ENCODE measurements at regions not wholly inside any gene's neighbourhood (a gene's known extent, or its start where the extent isn't known, plus 50 kb on each side); places are given as distances from the start of the nearest gene placed in this dataset.

GRCh38 chr2:125656190-125656589 is 999.8 kb upstream of the GYPC start:
- TF ChIP-seq CTCF (conservative IDR thresholded peaks at IDR 0.05 in 1 of 2, IDR thresholded peaks at IDR 0.05 in 1 of 2; ENCODE audit: extremely low read depth in 1 of 2, insufficient read depth in 1 of 2, low read depth in 1 of 2, low read length in 2 of 2), result no peak
- no peak for TF ChIP-seq EZH2 (IDR thresholded peaks at IDR 0.05; ENCODE audit: borderline replicate concordance, low read length)
